ENCODE measurements at regions not wholly inside any gene's neighbourhood (a gene's known extent, or its start where the extent isn't known, plus 50 kb on each side); places are given as distances from the start of the nearest gene placed in this dataset.

DNA sequence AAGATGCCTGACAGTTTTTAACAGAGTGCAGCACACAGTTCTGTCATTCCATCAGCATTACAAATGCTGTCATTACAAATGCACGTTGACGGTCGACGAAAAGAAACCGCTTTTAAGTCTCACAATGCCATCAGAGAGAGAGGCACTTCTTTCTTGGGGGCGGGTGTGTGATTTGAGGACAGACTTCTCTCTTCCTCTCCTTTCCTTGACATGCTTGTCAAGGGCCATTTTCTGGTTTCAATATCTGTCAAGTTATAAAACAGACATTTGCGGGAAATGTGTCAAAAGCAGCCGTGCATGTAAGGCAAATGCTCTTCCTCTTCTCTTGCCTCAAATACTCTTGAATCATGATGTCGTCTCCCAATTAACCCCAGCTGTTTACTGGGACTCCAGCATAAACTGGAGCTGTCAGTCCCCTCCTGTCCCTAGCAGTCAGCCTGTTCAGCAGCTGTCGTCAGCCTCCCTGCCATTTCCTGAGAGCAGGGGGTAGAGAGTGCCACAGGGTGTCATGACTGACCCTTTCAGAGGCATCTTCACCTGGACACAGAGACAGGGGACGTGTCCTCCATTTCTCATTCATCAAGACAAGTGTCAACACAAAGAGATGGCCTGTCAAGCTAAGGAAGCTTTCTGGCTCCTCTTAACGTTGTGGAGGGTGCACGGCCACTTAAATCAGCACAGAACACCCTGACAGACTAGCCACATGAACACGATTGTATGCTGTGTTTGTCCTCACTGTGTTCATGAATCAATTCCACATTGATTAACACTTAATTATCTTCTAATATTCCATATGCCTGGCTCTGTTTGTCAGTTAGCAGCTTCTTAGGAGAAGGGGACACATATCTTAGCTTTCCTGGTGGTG is 305.4 kb upstream of the RAB6C start:
- H3K9ac ChIP-seq (replicated peaks; ENCODE audit: extremely low read depth, insufficient read depth, low read length), result no peak overlapping the region
- H3K79me2 ChIP-seq (ENCODE audit: control insufficient read depth, insufficient read depth, low read length), result no peaks in the 10 kb centered on the region
- no peaks in the 10 kb centered on the region for H3K9me1 ChIP-seq (replicated peaks; ENCODE audit: control insufficient read depth, extremely low read depth, insufficient read depth, low read length)
- ChIA-PET CTCF (no interaction called here), POLR2A (no interaction called here)
- no TSS peak for BruUV-seq (replicated peaks)
- FAIRE-seq (no peak), DNase-seq (ENCODE audit: low read depth, low spot score) (no peak)
- H4K20me1 ChIP-seq (replicated peaks; ENCODE audit: control insufficient read depth, extremely low read depth, insufficient read depth, low read length), result no peaks in the 10 kb centered on the region
- H3K27ac ChIP-seq (ENCODE audit: insufficient read depth, low read depth, low read length), result no peak overlapping the region
- H3K4me2 ChIP-seq (ENCODE audit: insufficient read depth, low read length), result no peak overlapping the region
- H3K27me3 ChIP-seq (ENCODE audit: control insufficient read depth in 2 of 2, insufficient read depth in 2 of 2, low read length in 2 of 2), result no peaks in the 10 kb centered on the region
- peaks cover 4% of the 10 kb centered on the region for H3K9me3 ChIP-seq (replicated peaks; ENCODE audit: control insufficient read depth, insufficient read depth, low read length)
- H3K4me1 ChIP-seq (ENCODE audit: control insufficient read depth, extremely low read depth, insufficient read depth, low read length), result no peaks in the 10 kb centered on the region
- intact Hi-C loops (cut with micrococcal nuclease) (no loop called here), dilution Hi-C loops (cut with MboI; ENCODE audit: extremely low pct_ligation_motif_present, low sequenced_read_pairs) (no loop called here)
- H3K4me3 ChIP-seq (replicated peaks in 1 of 3; ENCODE audit: insufficient read depth in 1 of 3, low read depth in 1 of 3, low read length in 3 of 3), result no peak overlapping the region
- no peak for TF ChIP-seq JUN (IDR thresholded peaks at IDR 0.05; ENCODE audit: borderline replicate concordance, insufficient read depth, insufficient read length, low read depth)
- TF ChIP-seq MYC (IDR thresholded peaks at IDR 0.05; ENCODE audit: low read depth, low read length), result no peak
- no peak for TF ChIP-seq GATA2 (IDR thresholded peaks at IDR 0.05; ENCODE audit: insufficient read depth, insufficient read length, low read depth, low read length)
- TF ChIP-seq, protein P1, sequence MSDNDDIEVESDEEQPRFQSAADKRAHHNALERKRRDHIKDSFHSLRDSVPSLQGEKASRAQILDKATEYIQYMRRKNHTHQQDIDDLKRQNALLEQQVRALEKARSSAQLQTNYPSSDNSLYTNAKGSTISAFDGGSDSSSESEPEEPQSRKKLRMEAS (IDR thresholded peaks at IDR 0.05; ENCODE audit: insufficient read depth, insufficient read length), result no peak
- TF ChIP-seq, protein P2, sequence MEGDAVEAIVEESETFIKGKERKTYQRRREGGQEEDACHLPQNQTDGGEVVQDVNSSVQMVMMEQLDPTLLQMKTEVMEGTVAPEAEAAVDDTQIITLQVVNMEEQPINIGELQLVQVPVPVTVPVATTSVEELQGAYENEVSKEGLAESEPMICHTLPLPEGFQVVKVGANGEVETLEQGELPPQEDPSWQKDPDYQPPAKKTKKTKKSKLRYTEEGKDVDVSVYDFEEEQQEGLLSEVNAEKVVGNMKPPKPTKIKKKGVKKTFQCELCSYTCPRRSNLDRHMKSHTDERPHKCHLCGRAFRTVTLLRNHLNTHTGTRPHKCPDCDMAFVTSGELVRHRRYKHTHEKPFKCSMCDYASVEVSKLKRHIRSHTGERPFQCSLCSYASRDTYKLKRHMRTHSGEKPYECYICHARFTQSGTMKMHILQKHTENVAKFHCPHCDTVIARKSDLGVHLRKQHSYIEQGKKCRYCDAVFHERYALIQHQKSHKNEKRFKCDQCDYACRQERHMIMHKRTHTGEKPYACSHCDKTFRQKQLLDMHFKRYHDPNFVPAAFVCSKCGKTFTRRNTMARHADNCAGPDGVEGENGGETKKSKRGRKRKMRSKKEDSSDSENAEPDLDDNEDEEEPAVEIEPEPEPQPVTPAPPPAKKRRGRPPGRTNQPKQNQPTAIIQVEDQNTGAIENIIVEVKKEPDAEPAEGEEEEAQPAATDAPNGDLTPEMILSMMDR (IDR thresholded peaks at IDR 0.05; ENCODE audit: extremely low read depth in 1 of 2, insufficient read depth in 1 of 2, low read depth in 1 of 2, low read length in 2 of 2), result no peak
- no peak for TF ChIP-seq FOS (IDR thresholded peaks at IDR 0.05; ENCODE audit: borderline replicate concordance, insufficient read depth, low read length)
- TF ChIP-seq POLR2AphosphoS5 (IDR thresholded peaks at IDR 0.05; ENCODE audit: insufficient read depth, low read depth, low read length), result no peak
- no peak for TF ChIP-seq EZH2 (IDR thresholded peaks at IDR 0.05; ENCODE audit: borderline replicate concordance, low read depth, low read length, severe bottlenecking)
- H3K36me3 ChIP-seq (ENCODE audit: control insufficient read depth in 2 of 2, extremely low read depth in 1 of 2, insufficient read depth in 2 of 2, low read length in 2 of 2), result no peaks in the 10 kb centered on the region
- no peak overlapping the region for H2AFZ ChIP-seq (ENCODE audit: low read depth, low read length)
